ENCODE measurements at regions not wholly inside any gene's neighbourhood (a gene's known extent, or its start where the extent isn't known, plus 50 kb on each side); places are given as distances from the start of the nearest gene placed in this dataset.

GRCh38 chr6:44538807-44539201 is 151.3 kb downstream of the CDC5L start:
- TF ChIP-seq USF2 (IDR thresholded peaks at IDR 0.05; ENCODE audit: borderline replicate concordance, low read depth, low read length) (no peak), CTCF (IDR thresholded peaks at IDR 0.05) (no peak), GABPA (IDR thresholded peaks at IDR 0.05; ENCODE audit: low read depth) (no peak), POLR2AphosphoS5 (IDR thresholded peaks at IDR 0.05; ENCODE audit: low read depth, low read length) (no peak), MXI1 (IDR thresholded peaks at IDR 0.05; ENCODE audit: low read depth, low read length) (no peak), MAX (IDR thresholded peaks at IDR 0.05; ENCODE audit: low read depth) (no peak), ZBTB33 (IDR thresholded peaks at IDR 0.05; ENCODE audit: borderline replicate concordance, low read depth) (no peak), FOXJ3 (CRISPR knock-in tag; IDR thresholded peaks at IDR 0.05) (no peak)

Measured in SK-N-SH (cell line).